HFF-Myc (cell line): ENCODE measurements at regions not wholly inside any gene's neighbourhood (a gene's known extent, or its start where the extent isn't known, plus 50 kb on each side); places are given as distances from the start of the nearest gene placed in this dataset.

Experiments used
- DNase-seq: peaks from one replicate; pipeline ENCODE4 v3.0.0-alpha.2; 2011; ENCODE audit warnings: low read depth; ENCODE audit errors: extremely low read depth
- H3K4me3 ChIP-seq: replicated peaks from 2 replicates; pipeline ENCODE4 v1.5.1; 2011; ENCODE audit warnings: low read depth, mild to moderate bottlenecking, control low read depth, low read length
- TF ChIP-seq, protein P1 (sequence below): IDR thresholded peaks from 2 replicates; pipeline ENCODE4 v1.5.1; 2012; ENCODE audit warnings: mild to moderate bottlenecking, low read depth, low read length, control low read depth; ENCODE audit errors: missing control alignments

DNA sequence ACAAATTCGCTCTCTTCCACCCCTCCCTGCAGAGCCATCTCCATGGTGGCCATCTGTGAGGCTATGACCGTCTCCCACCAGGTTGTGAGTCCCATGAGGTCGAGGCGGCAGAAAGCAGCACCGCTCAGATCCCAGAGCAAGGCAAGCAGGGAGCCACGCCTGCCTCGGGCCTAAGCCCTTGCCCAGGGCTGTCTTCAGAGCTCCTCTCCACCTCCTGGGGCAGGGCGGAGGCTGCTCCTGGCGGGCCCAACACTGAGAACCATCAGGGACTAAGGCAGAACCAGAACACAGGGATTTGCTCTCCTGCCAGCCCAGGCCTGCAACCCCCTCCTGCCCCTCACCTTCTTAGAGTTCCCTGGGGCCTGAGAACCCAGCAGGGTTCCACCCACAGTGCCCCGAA lies 80.9 kb upstream of the WNT11 start:
- TF ChIP-seq, protein P1, sequence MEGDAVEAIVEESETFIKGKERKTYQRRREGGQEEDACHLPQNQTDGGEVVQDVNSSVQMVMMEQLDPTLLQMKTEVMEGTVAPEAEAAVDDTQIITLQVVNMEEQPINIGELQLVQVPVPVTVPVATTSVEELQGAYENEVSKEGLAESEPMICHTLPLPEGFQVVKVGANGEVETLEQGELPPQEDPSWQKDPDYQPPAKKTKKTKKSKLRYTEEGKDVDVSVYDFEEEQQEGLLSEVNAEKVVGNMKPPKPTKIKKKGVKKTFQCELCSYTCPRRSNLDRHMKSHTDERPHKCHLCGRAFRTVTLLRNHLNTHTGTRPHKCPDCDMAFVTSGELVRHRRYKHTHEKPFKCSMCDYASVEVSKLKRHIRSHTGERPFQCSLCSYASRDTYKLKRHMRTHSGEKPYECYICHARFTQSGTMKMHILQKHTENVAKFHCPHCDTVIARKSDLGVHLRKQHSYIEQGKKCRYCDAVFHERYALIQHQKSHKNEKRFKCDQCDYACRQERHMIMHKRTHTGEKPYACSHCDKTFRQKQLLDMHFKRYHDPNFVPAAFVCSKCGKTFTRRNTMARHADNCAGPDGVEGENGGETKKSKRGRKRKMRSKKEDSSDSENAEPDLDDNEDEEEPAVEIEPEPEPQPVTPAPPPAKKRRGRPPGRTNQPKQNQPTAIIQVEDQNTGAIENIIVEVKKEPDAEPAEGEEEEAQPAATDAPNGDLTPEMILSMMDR, result no peak
- no peak for DNase-seq
- no peak overlapping the region for H3K4me3 ChIP-seq

DNA sequence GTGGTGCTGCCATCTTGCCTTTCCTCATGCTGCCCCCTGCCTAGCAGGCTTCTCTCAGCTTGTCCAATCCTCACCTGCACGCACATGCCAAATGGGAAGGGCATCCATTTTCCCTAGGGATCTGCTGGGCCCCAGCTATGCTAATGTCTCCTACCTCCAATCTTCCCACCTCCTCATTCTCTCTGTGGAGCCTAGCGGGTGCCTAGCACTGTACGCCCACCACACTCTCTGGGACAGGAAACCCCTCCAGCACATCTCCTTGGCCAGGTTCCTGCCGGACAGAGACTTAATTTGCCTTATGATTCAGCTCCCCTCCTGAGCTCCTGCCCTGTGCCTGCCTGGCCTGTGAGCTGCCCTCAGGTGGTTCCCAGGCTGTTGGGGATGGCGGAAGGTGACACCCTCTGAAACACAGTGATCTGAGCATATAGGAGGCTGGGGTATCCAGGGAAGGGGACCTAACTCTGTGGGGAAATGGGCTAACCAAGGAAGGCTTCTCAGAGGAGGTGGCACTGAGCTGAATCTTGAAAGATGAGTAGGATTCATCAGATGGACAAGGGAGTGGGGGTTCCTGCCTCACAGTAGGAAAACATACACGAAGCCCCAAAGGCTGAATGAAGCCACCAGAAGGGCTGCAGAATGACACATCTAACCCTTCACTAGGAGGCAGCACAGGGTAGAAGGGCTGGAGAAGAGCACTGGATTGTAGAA lies 79.2 kb upstream of the WNT11 start:
- no peak for DNase-seq
- TF ChIP-seq, protein P1, result no peak
- no peak overlapping the region for H3K4me3 ChIP-seq

DNA sequence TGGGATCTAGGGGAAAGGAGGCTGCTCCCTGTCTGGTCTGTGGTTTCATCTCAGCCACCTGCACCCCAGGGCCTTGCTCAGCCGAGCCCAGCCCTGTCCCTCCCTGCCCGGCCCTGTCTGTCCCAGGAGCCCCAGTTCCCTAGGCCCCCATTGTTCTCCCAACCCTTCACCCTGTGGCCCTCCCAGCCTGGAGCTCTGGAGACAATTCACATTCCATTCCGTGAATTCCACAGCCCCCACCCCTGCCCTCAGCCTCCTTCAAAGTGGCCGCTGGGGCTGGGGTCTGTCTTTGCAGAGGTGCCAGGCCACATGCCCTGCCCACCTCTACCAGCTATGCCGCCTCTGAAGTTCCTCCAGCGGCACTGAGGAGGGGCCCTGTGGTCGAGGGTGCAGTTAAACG lies 77.9 kb upstream of the WNT11 start:
- no peak overlapping the region for H3K4me3 ChIP-seq
- TF ChIP-seq, protein P1, result no peak
- no peak for DNase-seq

GRCh38 chr11:76282811-76283595 lies 76.7 kb upstream of the WNT11 start:
- TF ChIP-seq, protein P1, result no peak
- DNase-seq, result no peak
- no peak overlapping the region for H3K4me3 ChIP-seq

DNA sequence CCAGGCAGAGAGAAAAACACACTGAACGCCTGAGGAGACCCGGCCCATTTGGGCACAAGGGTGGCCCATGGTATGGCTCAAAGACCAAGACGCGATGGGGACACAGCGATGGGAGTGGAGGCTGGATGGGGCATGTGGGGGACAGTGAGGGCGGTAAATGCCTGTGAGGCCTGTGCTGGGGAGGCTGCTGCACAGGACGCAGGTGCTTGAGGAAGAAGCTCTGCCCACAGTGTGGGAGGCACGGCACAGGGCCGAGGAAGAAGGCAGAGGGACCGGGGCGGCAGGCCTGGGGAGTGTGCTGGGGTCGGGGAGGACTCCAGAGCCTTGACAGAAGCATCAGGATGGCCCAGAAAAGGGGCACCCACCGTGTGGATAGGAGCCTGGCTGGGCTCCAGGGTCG lies 75.9 kb upstream of the WNT11 start:
- no peak overlapping the region for H3K4me3 ChIP-seq
- TF ChIP-seq, protein P1, result no peak
- DNase-seq, result no peak

- no peak overlapping the region for H3K4me3 ChIP-seq
- TF ChIP-seq, protein P1, result no peak
- no peak for DNase-seq
Observed at GRCh38 chr11:76281558-76281906, 75.2 kb upstream of the WNT11 start.
